GM19468 (cell line): ENCODE measurements at regions not wholly inside any gene's neighbourhood (a gene's known extent, or its start where the extent isn't known, plus 50 kb on each side); places are given as distances from the start of the nearest gene placed in this dataset.

Experiments used
- ATAC-seq: cut with Tn5 transposase; IDR thresholded peaks from one replicate; pipeline ENCODE4 v1.9.1; 2021; ENCODE audit warnings: mild to moderate bottlenecking, moderate library complexity, moderate number of reproducible peaks; ENCODE audit not compliant: unreplicated experiment; ENCODE audit errors: extremely low read depth

DNA sequence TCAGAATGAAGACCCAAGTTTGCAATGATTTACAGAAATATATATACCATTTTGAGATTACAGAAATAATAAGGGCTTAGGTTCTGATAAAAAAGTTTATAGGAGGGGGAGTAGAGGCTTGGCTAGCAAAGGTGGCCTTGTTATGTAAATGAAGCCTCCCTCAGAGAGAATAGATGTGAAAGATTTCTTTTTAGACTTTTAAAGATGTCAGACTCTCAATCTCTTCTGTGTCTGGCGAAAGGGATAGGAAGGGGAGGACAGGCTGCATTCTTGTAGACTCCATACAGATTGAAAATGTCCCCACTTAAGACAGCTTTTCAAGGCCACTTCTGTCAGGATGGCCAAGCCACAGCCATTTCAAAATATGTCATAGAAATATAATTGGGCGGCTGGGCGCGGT is 63.1 kb upstream of the CLINT1 start:
- ATAC-seq: no peak

DNA sequence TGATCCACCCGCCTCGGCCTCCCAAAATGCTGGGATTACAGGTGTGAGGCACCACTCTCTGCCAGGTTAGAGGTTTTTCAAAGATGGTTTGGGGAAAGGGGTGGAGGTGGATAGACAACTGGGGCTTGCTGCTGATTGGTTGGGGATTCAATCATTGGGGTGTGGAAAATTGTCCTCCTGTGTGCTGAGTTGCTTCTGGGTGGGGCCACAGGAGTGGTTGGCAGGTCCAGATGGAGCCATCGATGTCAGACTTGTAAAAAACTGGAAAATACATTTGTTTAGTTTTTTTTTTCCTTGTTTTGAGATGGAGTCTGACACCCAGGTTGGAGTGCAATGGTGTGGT is 61.9 kb upstream of the CLINT1 start:
- no peak for ATAC-seq

DNA sequence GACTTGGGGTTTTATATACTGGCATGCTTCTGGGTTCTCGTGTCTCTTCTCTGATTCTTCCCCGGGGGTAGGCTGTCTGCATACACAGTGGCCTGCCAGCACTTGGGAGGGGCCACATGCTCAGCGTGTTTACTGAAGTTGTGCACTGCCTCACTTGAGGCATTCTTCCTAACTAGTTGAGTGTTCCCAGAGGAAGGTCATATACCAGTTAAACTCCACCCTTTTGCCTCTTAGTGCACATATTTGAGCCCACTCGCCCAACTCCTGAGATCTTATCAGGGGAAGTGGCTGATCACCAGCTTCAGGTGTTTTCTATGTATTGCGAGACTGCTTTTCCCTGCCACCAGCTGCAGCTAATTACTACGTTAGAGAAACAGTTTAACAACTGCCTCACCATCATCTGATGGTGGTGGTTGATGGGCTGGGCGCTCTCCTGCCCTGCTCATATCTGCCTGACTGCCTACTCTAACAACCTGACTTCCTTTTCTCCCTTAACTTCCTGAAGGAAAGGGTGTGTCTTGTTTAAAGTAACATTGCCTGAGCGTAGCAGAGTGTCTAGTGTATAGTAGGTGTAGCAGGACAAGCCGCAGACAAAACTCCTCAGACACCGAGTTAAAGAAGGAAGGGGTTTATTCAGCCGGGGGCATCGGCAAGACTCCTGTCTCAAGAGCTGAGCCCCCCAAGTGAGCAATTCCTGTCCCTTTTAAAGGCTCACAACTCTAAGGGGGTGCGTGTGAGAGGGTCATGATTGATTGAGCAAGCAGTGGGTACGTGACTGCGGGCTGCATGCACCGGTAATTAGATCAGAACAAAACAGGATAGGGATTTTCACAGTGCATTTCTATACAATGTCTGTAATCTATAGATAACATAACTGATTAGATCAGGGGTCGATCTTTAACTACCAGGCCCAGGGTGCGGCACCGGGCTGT is 60.1 kb upstream of the CLINT1 start:
- ATAC-seq: no peak

DNA sequence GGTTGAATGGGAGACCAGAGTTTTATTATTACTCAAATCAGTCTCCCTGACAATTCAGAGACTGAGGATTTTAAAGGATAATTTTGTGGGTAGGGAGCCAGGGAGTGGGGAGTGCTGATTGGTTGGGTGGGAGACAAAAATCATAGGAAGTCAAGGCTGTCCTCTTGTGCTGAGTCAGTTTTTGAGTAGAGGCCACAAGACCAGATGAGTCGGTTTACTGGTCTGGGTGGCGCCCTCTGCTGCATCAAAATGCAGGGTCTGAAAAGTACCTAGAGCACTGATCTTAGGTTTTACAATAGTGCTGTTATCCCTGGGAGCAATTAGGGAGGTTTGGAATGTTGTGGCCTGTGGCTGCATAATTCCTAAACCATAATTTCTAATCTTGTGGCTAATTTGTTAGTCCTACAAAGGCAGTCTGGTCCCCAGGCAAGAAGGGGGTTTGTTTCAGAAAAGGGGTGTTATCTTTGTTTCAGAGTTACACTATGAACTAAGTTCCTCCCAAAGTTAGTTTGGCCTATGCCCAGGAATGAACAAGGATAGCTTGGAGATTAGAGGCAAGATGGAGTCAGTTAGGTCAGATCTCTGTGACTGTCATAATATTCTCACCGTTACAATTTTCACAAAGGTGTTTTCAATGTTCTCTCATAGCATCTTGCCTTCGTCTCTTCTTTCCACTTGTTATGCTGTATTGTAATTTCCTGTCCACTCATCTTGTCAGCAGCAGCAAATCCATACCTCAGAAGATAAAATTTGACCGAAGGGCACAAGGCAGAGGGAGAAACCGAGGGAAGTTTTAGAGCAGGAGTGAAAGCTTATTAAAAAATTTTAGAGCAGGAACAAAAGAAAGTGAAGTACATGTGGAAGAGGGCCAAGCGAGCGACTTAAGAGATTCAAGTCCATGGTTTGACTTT is 59.2 kb upstream of the CLINT1 start:
- ATAC-seq: no peak

DNA sequence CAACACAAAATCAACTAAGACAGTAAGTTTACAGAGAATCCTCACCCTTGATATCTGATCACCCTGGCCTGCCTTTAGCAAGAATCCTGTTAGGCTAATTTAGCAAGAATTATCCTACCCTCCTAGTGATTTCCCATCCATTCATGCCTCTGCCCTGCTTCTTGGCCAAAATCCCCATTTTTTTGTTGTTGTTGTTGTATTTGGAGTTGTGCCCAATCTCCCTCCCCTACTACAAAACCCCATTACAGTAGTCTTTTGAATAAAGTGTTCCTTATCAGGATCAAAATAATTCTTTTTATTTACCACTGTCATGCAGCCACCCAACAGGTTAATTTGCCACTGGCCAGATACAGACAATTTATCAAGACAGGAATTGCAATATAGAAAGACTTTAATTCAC is 58.5 kb upstream of the CLINT1 start:
- ATAC-seq: no peak

DNA sequence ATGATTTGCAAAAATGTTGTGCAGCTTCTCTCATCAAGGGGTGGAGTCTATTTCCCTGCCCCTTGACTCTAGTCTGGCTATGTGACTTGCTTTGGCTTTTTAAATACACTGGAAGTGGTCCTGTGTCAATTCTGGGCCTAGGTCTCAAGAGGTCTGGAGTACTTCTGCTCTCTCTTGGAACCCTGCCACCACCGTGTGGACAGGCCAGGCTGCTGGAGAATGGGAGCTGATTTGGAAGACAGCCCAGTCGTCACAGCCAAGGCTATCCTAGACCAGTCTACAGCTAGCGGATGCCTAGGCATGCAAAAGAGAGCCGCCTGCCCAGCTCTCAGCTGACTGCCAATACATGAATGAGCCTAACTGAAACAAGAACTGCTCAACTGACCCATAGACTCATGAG is 56.7 kb upstream of the CLINT1 start:
- ATAC-seq: no peak

DNA sequence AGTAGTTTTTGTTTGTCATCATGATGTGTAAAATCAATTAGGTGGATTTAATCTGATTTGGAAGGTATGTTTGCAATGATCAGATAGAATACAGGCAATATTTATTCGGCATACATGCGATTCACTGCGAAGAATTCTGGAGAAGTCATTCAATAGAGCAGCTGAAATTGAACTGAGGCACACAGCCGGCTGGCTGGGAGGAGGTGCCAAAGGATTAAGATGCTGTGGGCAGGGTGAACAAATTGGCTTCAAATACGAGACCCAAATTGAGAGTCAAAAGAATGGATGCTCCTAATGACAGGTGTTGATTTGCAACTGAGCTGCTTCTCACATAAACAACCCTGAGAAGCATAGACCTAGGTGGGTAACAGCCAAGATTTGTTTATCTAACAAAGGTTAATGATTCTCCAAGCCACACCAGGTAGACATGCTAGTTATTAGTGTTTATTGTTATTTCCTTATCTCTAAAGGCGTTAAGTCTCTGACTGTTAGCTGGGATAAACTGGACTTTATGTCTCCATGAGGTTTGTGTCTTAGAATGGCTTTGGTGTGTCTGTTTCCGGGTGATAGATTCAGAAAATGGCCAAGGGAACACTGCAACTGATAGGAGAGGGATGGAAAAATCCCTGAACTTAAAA is 55.3 kb upstream of the CLINT1 start:
- ATAC-seq: no peak

DNA sequence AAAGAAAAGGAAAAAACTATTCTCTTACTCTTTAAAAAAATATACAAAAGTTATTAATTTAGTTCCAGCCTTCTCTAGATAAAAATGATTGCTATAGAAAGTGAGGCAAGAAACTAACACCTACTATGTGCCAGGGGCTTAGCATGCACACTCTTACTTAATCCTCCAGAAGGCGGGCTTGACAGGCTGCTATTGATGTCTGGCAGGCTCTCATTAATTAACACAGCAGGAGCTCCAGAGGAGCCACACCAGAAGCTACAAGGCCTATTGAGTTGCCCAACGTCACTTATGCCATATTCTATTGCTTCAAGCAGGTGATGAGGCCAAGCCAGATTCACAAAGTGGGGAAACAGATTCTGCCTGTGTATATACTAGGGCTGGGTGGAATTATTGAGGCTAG is 54.6 kb upstream of the CLINT1 start:
- no peak for ATAC-seq

DNA sequence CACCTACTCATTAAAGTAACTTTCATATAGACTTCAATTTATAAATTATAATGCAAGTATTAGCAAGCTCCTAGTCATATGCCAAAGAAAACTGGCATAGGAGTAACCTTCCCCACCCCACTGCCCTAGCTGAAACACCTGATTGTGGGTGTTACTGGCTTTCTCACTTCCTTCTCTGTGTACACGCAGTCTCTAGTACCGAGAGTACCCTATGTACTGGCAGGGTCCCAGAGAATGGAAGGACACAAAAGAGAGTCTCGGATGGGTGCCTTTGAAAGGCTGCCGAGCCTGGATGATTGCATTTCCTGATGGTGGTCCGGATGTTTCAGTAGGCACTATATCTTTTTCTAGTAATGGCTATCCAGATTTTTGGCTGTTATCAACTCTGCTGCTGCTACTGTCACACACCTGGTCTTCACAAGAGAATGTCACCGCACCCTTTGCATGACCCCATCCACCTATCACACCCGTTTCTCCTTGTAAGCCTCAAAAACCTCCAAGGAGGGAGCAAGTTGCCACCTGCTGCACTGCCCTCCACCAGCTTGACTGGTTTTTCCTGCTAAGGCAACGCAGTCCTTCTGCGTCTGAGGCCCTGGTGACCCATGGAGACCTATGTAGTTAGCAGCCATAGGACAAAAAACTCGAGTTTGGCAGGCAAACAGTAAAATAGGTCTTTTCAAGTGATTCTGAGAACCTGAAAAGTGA is 53.8 kb upstream of the CLINT1 start:
- ATAC-seq: peak; percentile 98

DNA sequence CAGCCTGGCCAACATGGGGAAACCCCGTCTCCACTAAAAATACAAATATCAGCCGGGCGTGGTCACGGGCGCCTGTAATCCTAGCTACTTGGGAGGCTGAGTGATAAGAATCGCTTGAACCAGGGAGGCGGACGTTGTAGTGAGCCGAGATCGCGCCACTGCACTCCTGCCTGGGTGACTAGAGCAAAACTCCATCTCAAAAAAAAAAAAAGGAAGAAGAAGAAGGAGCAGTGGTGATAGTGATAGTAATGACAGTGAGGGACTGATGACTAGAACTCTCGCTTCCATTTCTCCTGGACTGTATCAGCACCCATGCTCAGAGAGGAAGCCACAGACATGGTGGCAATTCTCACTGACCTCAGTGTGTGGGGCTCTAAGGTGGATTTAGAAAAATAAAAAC is 52.6 kb upstream of the CLINT1 start:
- ATAC-seq: no peak
